ENCODE measurements at regions not wholly inside any gene's neighbourhood (a gene's known extent, or its start where the extent isn't known, plus 50 kb on each side); places are given as distances from the start of the nearest gene placed in this dataset.

DNA sequence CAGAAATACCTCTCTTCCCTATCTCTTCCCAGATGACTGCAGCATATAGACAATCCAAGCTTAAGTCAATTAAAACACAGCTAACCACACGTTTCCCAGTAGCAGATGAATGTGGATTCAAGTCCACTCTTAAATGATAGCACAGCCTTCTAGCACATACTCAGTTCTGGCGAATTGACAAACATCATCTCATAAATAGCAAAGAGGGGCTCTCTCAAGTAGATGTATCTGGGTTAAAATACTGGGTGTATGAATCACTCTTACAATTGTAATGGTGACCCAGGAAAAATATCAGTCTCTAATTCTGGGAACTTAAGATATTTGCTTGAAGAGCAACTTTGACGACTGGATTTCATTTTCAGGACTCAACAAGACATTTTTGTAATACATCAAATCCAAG, 67.0 kb upstream of the HAPLN1 start:
- ChIA-PET SMC1A (ENCODE audit: uncharacterized antibody, unreplicated experiment) (no interaction called here), RAD21 (ENCODE audit: unreplicated experiment) (no interaction called here)
- TF ChIP-seq, protein P1, sequence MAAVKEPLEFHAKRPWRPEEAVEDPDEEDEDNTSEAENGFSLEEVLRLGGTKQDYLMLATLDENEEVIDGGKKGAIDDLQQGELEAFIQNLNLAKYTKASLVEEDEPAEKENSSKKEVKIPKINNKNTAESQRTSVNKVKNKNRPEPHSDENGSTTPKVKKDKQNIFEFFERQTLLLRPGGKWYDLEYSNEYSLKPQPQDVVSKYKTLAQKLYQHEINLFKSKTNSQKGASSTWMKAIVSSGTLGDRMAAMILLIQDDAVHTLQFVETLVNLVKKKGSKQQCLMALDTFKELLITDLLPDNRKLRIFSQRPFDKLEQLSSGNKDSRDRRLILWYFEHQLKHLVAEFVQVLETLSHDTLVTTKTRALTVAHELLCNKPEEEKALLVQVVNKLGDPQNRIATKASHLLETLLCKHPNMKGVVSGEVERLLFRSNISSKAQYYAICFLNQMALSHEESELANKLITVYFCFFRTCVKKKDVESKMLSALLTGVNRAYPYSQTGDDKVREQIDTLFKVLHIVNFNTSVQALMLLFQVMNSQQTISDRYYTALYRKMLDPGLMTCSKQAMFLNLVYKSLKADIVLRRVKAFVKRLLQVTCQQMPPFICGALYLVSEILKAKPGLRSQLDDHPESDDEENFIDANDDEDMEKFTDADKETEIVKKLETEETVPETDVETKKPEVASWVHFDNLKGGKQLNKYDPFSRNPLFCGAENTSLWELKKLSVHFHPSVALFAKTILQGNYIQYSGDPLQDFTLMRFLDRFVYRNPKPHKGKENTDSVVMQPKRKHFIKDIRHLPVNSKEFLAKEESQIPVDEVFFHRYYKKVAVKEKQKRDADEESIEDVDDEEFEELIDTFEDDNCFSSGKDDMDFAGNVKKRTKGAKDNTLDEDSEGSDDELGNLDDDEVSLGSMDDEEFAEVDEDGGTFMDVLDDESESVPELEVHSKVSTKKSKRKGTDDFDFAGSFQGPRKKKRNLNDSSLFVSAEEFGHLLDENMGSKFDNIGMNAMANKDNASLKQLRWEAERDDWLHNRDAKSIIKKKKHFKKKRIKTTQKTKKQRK (IDR thresholded peaks at IDR 0.05; ENCODE audit: low read depth, low read length): no peak
- TF ChIP-seq HCFC1 (IDR thresholded peaks at IDR 0.05; ENCODE audit: low read length): no peak
- TF ChIP-seq SREBF2 (IDR thresholded peaks at IDR 0.05; ENCODE audit: low read length): no peak
- TF ChIP-seq SUZ12 (IDR thresholded peaks at IDR 0.05; ENCODE audit: unreplicated experiment): no peak
- TF ChIP-seq ZSCAN29 (IDR thresholded peaks at IDR 0.05): no peak
- no peak for TF ChIP-seq YY1 (IDR thresholded peaks at IDR 0.05; ENCODE audit: low read depth, low read length)
- TF ChIP-seq SMAD5 (IDR thresholded peaks at IDR 0.05; ENCODE audit: low read depth): no peak
- TF ChIP-seq EED (IDR thresholded peaks at IDR 0.05; ENCODE audit: low read depth): no peak
- TF ChIP-seq RB1 (IDR thresholded peaks at IDR 0.05; ENCODE audit: borderline replicate concordance): no peak
- no peak for TF ChIP-seq RAD51 (IDR thresholded peaks at IDR 0.05)
- TF ChIP-seq MTA2 (IDR thresholded peaks at IDR 0.05; ENCODE audit: low read depth): no peak
- TF ChIP-seq PML (IDR thresholded peaks at IDR 0.05; ENCODE audit: low read length): no peak
- no peak for TF ChIP-seq SPI1 (IDR thresholded peaks at IDR 0.05; ENCODE audit: borderline replicate concordance, insufficient read depth, low read depth, low read length)
- no peak for TF ChIP-seq SMC3 (IDR thresholded peaks at IDR 0.05; ENCODE audit: borderline replicate concordance, low read length)
- TF ChIP-seq CHD2 (IDR thresholded peaks at IDR 0.05; ENCODE audit: borderline replicate concordance, low read depth, low read length): no peak
- TF ChIP-seq NR2C2 (IDR thresholded peaks at IDR 0.05; ENCODE audit: borderline replicate concordance, control insufficient read depth, insufficient read length, low read depth): no peak

More for the DNA sequence above, 67.0 kb upstream of the HAPLN1 start:
- Histone ChIP-seq H3K9me3 (replicated peaks; ENCODE audit: control insufficient read depth, insufficient read depth, low read length) (no peaks in the 10 kb centered on the region), H3K27ac (ENCODE audit: control insufficient read depth, insufficient read depth) (no peak overlapping the region), H3K27me3 (replicated peaks in 1 of 2; ENCODE audit: control insufficient read depth in 2 of 2, insufficient read depth in 2 of 2, low read length in 1 of 2) (no peaks in the 10 kb centered on the region), H4K20me1 (ENCODE audit: control insufficient read depth, insufficient read depth) (no peaks in the 10 kb centered on the region), H3K79me2 (ENCODE audit: control insufficient read depth, insufficient read depth, low read length) (no peaks in the 10 kb centered on the region), H2AFZ (ENCODE audit: control insufficient read depth, low read depth, low read length) (no peak overlapping the region), H3K36me3 (ENCODE audit: control insufficient read depth in 2 of 2, insufficient read depth in 2 of 2, low read length in 1 of 2) (no peaks in the 10 kb centered on the region), H3K4me3 (no peak overlapping the region), H3K4me2 (ENCODE audit: control insufficient read depth, insufficient read depth) (no peak overlapping the region), H3K4me1 (ENCODE audit: control insufficient read depth, insufficient read depth, low read length) (no peaks in the 10 kb centered on the region), H3K9ac (ENCODE audit: control insufficient read depth, insufficient read depth, low read length) (no peak overlapping the region)
- intact Hi-C loops (cut with micrococcal nuclease; ENCODE audit: unreplicated experiment): no loop called here
- WGBS (ENCODE audit: insufficient coverage, insufficient replicate concordance, low lambda C conversion rate, missing lambda C conversion rate): 23% methylated on average over 3 of the region's 3 CpGs
- DNase-seq (ENCODE audit: low read depth, low spot score) (no peak), ATAC-seq (no peak), FAIRE-seq (no peak)
- in situ Hi-C loops (cut with MboI): no loop called here
- no TSS peak for BruUV-seq (replicated peaks)
- ChIA-PET POLR2A (no interaction called here), CTCF (no interaction called here)
